NOMO-1 (cell line): ENCODE measurements at regions not wholly inside any gene's neighbourhood (a gene's known extent, or its start where the extent isn't known, plus 50 kb on each side); places are given as distances from the start of the nearest gene placed in this dataset.
A peak's percentile ranks its signal among the peaks of the same experiment; 100 is the strongest.

Experiments used
- DNase-seq, 2 experiments: peaks; one replicate each; lab custom pipeline; 2025; ENCODE audit not compliant: unreplicated experiment in 2 of 2; lab: John Stamatoyannopoulos, UW

DNA sequence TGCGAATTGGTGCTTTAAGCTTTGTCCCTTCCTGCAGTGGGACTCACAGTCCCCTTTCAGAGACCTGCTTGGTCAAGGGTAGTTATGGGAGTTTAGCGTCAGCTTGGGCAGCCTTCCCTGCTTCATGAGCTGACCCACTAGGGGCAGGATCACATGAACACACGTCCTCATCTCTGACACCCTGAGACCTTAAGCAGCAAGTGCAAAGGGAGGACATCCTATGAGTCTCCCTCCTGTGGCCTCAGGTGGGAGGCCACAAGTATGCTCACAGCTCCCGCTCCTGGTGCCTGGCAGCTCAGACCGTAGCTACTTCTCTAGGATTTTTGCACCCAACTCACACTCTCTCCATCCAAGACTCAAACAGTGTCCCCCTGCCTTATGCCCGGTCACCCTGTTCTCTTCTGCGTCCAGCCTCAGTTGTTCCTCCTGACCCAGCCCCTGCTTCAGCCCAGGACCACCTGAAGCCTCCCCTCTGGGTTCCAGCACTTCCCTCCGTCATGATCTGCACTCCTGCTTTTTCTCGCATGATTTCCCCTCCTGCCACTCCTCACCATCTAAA is 136.6 kb upstream of the FAM20C start:
- DNase-seq = no peak

DNA sequence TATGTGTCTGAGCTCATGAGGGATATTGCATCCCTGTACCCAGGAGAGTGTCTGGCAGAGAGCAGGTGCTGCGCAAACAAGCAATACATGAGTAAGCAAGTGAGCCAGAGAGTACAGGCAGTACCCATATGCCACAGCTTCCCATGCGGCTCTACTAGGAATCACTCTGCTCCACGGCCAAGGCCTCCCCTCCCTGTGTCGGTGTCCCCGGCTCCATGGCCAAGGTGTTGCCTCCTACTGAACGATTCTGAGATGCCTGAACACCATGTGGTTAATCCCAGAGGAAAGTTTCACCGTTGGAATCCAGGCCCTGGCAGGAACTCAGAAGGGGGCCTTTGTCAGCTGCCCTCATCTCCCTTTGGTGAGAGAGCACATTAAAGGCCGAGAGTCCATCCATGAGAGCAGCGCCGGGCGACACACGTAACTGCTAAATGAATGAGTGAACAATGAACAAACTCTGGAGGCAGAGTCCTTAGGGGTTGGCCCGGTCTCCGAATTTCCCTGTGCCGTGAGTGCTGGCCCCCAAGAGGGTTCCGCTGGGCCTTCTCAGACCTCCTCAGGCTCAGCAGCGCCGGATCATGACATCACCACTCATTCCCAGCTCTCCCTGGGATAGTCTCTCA is 136.0 kb upstream of the FAM20C start:
- DNase-seq = no peak

GRCh38 chr7:57071-57470 is 135.3 kb upstream of the FAM20C start:
- DNase-seq = no peak

DNA sequence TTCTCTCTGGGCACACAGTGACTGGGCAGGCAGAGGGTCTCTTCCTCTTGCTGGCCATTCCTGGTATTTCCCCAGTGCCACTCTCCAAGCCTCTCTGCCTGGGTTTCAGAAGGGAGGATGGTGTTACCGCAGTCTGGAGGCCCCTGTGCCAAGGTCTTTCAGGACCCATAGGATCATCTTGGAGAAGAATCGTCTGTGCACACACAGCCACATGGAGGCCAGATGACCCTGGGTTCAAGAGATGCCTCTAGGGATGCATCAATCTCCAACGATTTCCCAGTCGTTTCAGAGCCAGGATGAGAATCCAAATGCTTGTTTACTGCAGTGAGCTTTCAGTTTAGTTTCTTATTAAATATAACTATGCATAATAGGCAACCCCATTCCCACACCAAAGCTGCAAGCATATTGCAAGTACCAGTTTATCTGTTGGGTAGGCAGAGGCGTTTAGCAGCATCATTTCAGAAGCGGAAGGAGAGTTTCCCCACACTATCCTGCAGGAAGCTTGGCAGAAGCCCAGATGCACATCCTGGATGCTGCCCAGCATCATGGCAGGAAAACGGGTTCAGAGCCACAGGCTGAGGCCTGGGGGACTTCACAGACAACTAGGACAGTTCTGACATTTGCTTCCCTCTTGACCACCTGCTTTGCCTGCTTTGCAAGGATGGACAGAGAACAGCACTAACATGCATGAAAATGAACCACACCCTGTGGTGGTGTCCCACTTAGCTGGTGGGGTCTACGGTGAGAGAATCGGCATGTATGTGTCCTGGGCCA is 134.7 kb upstream of the FAM20C start:
- no peak for DNase-seq

DNA sequence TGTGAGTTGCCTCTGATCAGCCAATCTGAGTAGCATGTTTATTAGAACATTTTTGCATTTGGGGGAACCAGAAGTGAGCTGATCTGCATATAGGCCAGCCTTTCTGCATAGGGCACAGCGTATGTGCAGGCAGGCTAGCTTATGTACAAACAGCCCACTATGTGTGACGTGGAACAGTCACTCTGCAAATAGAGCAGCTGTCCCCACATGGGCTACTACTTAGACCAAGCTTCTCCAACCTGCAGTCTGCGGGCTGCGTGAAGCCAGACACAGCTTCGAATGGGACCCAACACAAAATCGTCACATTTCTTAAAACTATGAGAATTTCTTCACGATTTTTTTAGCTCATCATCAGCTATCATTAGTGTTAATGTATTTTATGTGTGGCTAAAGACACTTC is 134.1 kb upstream of the FAM20C start:
- DNase-seq = no peak

DNA sequence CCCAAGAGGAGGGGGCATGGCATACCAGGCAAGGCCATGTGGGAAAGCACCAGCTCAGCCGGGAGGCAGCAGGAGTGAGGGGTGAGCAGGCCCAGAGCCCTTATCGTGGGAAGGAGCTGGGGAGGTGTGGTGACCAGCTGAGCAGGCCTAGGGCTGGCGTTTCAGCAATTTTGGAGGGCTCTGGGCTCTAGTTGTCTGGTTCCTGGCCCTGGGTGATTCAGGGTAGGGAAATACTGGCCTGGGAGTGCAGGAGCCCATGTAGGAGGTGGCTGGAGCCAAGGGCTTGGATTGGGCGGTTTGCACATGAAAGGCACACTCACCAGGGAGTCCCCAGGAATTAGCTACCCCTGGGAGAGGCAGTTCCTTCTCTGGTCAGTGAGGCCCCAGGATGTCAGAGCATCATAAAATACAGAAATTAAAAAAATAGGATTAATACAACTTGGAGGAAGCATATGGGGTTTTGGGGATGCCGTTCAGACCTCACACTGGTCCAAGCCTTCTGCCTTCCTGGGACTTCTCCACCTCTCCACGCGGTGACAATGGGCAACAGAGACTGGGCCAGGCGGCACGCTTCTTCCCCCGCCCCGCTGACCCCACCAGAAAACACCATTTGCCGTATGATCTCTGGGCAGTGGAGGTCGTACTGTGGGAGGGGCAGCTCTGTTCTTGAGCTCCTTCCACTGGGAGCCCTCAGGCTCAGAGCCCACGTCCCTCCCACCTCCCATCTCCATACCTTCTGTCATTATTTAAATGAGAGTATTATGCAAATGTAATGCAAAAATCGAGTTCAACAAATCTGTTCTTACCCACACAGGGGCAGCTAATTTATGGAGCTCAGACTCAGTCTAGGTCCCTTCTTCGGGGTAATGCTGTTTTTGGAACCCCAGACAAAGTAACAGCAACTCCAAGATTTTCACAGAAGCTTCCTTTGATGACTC is 133.0 kb upstream of the FAM20C start:
- no peak for DNase-seq

DNA sequence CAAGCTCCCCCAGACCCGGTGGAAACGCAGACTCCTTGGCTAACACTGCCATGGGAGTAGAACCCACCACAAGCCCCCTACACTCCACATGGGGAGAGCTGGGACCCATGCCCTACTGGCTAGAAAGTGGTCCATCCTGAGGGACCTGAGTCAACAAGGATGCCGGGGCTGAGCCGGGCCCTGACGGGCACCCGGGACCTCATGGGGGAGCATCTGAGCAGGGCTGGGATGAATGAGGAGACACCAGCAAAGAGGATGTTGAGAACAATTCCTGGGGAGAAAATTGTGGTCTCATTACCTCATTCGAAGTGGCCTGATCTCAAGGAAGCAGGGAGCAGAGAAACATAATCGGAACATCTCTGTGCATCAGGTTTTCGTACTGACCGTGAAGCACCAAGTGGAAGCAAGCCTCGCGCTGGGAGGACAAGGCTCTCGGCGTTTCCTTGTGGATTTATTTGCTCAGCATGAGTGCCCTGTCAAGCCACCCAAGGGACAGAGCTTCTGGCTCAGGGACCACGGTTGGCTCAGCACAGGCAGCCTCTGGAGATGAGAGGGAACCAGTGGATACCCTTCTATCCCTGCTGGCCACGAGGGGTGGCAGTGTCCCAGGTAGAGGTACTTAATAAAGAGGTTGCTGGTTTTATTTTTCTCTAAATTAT is 132.2 kb upstream of the FAM20C start:
- no peak for DNase-seq

GRCh38 chr7:60706-61105 is 131.7 kb upstream of the FAM20C start:
- no peak for DNase-seq

GRCh38 chr7:61111-61510 is 131.3 kb upstream of the FAM20C start:
- DNase-seq = peak in 1 of 2 experiments; percentile 32

- DNase-seq = no peak
Observed at GRCh38 chr7:61576-62360, 130.6 kb upstream of the FAM20C start.

DNA sequence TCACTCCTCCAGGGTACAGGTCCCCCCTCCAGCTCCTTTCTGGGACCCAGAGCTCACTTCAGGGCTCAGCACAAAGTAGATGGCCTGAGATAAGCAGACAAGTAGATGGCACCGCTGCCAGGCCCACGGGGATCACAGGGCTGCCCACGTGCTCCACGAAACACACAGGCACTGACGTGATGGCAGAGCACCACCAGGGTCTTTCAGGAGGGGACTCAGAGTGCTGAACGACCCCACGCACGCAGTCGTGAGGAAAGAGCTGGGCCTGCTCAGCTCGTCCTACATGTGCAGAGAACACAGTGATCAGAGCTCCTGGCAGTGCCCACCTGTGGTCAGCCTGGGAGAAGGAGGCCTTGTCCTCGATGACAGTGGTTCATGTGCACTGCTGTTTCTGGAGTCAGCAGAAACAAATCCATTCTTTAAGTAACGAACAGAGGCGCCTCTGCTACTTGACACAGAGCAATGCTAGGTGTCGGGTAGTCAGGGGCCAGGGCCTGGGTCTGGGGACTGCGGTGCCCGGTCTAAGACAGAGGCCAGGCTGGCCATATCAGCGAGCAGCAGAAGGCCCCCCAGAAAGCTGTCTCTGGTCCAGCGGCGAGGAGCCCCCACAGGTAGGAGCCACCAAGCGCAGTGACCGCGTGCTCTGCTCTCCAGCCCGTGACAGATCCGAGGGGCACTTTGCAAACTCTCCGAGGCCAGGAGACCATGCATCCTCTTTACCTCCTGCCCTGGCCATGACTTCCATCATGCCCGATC is 129.8 kb upstream of the FAM20C start:
- no peak for DNase-seq

DNA sequence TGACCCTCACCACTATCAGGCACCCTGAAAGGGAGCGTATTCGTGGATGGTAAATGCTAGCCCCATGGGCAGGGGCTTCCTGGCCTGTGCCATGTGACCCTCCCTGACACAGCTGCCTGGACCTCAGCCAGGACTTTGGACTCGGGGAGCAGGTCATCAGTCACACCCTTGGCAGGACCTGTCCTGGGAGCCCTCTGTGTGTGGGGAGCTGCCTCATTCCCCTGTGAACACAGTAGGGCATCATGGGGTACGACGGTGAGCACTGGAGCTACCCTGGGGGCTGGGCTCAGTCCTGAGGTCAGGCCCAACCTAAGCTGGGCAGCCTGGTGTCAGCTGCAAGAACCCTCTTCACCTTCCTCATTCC is 129.3 kb upstream of the FAM20C start:
- no peak for DNase-seq

GRCh38 chr7:63521-64021 is 128.8 kb upstream of the FAM20C start:
- DNase-seq = no peak

DNA sequence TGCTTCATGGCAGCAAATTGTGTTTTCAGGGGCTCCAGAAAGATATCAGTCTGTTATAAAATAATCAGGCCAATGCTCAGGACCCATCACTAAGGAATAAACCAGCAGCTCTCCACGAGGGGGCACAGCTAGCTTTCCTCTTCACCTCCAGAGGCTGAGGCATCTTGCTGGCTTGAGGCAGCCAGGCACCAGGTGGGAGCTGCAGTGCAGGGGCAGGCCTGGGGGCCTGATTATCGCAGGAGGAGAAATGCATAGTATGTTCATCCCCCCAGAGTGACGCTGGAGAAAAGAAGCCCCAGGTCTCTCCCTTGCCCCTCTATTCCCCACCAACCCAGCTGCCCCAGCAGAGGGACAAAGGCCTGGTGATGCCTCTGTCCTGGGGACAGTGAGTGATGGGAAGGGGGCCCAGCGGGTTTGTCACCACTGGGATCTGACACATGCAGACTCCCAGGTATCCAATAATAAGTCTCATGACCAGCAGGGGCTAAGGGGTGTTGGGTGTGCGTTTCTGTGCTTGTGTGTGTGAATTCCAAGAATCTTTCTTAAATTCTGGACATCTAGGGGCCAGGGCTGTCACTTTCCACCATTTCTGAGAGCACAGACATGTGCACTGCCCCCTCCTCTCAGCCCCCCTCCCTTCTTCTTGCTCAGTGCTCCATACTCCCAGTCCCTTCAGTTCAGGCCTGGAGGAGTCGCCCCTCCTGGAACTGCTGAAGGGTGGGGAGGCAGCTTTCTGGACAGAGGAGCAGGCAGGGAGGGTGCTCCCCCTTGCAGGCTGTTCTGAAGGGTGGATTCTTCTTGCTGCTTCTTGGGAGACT is 128.1 kb upstream of the FAM20C start:
- DNase-seq = peak in 1 of 2 experiments; percentile 56

- DNase-seq = no peak
Observed at GRCh38 chr7:64916-65341, 127.4 kb upstream of the FAM20C start.

GRCh38 chr7:65554-65953 is 126.8 kb upstream of the FAM20C start:
- no peak for DNase-seq

DNA sequence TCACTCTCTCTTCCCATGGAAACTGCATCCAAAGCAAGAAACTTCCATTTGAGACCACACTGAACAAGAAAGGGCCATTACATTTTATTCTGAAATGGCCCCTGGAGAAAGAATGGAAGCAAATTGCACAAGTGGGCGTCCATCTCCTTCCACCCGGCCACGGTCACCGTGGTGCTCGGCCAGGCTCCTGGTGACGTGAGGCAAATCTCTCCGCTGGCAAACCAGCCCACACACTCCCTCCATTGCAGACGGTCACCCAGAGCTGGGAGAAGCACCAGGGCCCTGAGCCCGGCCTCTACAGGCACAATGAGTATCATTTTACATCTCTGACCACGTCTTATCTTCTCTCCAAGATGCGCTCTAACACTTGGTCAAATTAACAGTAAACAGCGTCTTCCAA is 126.1 kb upstream of the FAM20C start:
- no peak for DNase-seq

DNA sequence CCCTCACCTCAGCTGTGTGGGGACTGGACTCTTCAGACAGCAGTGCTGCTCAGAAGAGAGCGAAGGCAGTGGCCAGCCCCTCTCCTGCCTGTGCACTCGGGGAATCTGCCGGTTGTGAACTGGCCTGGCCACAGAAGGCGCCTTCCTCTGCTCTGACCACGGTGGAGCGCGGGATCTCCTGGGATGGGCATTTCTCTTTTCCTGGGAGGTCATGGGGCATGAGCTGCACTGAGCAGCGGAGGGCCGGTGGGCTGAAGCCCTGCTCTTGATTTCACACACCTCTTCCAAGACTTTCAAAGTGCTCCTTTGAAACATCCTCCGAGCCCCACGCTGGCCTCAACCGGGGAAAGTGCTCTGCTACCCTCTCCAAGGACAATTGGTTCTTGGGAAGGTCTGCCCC is 125.6 kb upstream of the FAM20C start:
- DNase-seq = no peak
